GM12892 (cell line): ENCODE measurements at regions not wholly inside any gene's neighbourhood (a gene's known extent, or its start where the extent isn't known, plus 50 kb on each side); places are given as distances from the start of the nearest gene placed in this dataset.

Experiments
- POLR2A ChIP-seq: IDR thresholded peaks from 2 replicates; pipeline ENCODE4 v1.6.1; 2011; ENCODE audit warnings: low read depth, low read length, control low read depth
- POLR2AphosphoS5 ChIP-seq: IDR thresholded peaks from 2 replicates; pipeline ENCODE4 v1.6.1; 2011; ENCODE audit warnings: low read depth, low read length, control low read depth
- TAF1 ChIP-seq: IDR thresholded peaks from 2 replicates; pipeline ENCODE4 v1.6.1; 2011; ENCODE audit warnings: low read depth, mild to moderate bottlenecking, control low read depth, low read length, borderline replicate concordance

- TF ChIP-seq POLR2AphosphoS5: no peak
- no peak for TF ChIP-seq POLR2A
- no peak for TF ChIP-seq TAF1
Measured at GRCh38 chr7:46960970-46961369, 620.9 kb downstream of the TNS3 start.
